ENCODE measurements at regions not wholly inside any gene's neighbourhood (a gene's known extent, or its start where the extent isn't known, plus 50 kb on each side); places are given as distances from the start of the nearest gene placed in this dataset.

DNA sequence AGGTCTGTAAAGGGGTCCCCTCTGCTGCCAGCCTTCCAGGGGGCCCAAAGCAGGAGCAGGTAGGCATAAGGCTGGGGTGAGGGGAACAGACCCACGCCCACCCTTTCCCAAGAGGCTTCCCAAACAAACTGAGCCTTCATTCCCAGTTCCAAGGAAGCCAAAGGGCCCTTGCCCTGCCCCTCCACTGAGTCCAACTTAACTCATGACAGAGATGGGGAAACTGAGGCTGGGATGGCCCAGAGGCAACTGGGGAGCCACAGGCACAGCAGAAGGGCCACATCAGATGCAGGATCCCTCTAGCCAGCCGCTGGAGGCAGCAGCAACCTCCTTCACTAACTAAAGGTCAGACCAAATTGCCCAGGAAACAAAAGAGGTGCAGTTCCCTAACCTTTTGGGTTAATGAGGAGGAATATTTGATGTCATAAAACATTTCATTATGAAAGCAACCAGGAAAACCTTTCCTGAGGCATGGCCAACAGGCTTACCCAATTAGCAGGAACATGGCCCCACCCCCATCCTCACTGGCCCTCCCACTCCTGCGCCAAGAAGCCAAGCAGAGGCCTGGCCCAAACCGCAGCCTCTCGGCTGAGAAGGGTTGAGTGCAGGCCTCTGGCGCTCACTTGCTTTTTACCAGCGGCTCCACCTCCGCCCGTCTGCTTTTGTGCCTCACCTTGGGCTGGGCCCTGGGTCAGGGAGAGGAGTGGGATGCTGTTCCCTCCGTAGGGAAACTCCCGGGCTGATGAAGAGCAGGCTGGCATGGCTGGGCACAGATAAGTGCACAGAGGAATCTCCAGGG lies 293.5 kb upstream of the RTL1 start:
- TF ChIP-seq EZH2phosphoT487 (IDR thresholded peaks at IDR 0.05; ENCODE audit: insufficient read depth, low read depth): no peak
- no peak for TF ChIP-seq EZH2 (IDR thresholded peaks at IDR 0.05; ENCODE audit: insufficient read depth, poor library complexity, severe bottlenecking)
